ENCODE measurements at regions not wholly inside any gene's neighbourhood (a gene's known extent, or its start where the extent isn't known, plus 50 kb on each side); places are given as distances from the start of the nearest gene placed in this dataset.

DNA sequence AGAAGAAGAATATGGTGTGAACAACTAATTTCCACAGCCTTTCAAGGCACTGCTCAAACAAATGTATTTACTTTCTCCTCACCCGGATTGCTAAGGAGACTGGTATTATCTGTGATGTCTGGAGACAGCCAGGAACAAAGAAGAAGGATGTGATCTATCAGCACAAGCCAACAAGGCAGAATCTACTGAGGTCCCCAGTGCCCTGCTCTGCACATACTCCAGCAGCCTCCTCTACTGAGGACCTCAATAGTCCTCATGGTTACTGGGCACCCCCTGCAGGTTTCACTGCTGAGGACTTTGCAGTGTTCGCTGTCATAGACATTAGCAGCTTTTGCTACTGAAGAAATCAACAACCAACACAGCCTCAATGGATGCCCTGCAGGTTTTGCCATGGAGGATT, 930.1 kb downstream of the ADGRL3 start:
- TF ChIP-seq, protein P1, sequence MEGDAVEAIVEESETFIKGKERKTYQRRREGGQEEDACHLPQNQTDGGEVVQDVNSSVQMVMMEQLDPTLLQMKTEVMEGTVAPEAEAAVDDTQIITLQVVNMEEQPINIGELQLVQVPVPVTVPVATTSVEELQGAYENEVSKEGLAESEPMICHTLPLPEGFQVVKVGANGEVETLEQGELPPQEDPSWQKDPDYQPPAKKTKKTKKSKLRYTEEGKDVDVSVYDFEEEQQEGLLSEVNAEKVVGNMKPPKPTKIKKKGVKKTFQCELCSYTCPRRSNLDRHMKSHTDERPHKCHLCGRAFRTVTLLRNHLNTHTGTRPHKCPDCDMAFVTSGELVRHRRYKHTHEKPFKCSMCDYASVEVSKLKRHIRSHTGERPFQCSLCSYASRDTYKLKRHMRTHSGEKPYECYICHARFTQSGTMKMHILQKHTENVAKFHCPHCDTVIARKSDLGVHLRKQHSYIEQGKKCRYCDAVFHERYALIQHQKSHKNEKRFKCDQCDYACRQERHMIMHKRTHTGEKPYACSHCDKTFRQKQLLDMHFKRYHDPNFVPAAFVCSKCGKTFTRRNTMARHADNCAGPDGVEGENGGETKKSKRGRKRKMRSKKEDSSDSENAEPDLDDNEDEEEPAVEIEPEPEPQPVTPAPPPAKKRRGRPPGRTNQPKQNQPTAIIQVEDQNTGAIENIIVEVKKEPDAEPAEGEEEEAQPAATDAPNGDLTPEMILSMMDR (IDR thresholded peaks at IDR 0.05), result no peak
- no peak for TF ChIP-seq POLR2A (IDR thresholded peaks at IDR 0.05)
